Stimulated activated CD4-positive, alpha-beta T cell treated with anti-CD3 and anti-CD28 coated beads, TNF-alpha, amount 100 ng/mL, for 24 hours (primary cell): ENCODE measurements at regions not wholly inside any gene's neighbourhood (a gene's known extent, or its start where the extent isn't known, plus 50 kb on each side); places are given as distances from the start of the nearest gene placed in this dataset.
"Not testable (repeated sequence)": the region's sequence is repeated elsewhere in the genome, so short reads cannot be mapped to it uniquely, and the experiment has no call there.

Experiments used
- DNase-seq, 3 experiments: peaks; one replicate each; pipeline ENCODE4 v3.0.0-alpha.2; 2020; ENCODE audit warnings: low read depth in 3 of 3

DNA sequence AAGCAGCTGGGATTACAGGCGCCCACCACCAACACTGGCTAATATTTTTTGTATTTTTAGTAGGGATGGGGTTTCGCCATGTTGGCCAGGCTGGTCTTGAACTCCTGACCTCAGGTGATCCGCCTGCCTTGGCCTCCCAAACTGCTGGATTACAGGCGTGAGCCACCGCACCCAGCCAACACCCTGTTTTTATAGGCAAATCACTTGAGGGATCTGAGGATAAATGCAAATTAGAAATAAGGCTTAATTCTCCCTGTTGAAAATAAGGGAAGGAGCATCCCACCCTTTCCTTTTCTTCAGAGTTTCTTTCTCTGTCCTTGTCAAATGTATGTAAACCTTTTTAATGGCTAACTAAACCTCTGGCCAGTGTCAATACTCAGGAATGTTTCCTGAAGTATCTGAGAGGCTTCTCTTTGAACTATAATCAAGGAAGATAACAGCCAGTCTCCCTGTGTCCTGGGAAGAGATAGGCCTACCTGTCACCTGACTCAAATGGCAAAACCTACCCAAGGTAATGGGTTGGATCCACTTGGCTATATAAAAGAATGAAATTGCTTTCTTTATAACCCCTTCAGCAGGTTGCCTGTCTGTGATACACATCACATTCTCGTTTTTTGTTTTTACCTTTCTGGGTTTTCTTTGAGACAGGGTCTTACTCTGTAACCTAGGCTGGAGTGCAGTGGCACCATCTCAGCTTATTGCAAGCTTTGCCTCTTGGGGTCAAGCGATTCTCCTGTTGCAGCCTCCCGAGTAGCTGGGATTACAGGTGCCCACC, 64.5 kb upstream of the TNFAIP3 start:
- DNase-seq = no peak

DNA sequence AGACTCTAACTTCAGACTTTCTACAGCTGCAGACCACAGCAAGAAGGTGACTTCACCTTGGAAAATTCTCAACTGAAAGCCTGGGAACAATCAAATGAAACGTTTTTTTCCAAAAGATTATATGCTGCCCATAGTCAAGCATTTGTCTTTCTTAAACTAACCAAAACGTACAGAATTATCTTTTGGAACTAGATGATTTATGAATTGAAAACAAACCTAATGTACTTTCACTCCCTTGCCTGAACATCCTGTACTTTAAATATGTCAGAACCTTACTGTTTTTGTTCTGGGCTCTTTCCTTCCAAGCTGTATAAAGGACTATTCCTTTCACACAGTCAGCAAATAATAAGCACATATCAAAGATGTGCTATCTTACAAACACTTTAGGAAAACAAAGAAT, 62.4 kb upstream of the TNFAIP3 start:
- no peak for DNase-seq

DNA sequence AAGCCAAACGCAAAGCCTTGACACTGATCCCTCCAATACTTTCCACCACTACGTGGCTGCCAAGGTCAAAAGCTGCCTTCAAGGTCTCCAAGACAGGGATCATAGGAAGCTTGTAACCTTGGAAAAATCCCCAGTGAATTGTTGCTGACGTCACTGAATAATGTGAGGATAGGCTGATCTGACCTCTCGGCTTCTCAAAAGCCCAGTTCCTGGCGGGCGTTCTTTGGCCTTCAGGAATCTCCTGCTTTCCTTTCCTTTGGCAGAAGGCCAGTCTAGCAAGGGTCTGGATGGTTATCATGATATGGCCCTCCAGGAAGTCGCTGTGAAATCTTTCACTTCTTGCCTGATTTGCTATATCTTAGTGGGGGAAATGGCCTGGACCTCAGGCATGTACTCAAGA, 61.4 kb upstream of the TNFAIP3 start:
- DNase-seq = no peak

DNA sequence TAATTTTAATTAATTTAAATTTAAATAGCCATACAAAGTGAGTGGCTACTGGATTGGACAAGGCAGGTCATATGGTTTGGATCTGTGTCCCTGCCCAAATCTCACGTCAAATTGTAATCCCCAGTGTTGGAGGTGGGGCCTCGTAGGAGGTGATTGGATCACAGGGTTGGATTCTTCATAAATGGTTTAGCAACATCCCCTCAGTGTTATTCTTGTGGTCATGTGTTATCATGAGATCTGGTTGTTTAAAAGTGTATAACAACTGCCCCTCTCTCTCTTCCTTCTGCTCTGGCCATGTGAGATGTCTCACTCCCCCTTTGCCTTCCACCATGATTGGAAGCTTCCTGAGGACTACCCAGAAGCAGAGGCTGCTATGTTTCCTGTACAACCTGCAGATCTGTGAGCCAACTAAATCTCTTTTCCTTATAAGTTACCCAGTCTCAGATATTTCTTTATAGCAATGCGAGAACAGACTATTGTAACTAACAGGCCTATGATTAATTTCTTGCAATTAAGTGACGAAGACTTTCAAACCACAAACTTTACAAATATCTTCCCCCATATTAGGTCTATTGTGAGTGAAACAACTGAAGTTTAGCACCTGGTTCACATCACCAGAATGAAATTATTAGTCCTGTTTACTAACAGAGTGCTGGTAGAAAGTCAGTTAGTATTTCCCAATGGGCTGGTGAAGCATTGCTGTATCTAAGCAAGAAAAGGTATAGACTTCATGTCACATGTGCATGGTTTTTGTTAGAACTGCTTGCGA, 60.0 kb upstream of the TNFAIP3 start:
- no peak for DNase-seq

DNA sequence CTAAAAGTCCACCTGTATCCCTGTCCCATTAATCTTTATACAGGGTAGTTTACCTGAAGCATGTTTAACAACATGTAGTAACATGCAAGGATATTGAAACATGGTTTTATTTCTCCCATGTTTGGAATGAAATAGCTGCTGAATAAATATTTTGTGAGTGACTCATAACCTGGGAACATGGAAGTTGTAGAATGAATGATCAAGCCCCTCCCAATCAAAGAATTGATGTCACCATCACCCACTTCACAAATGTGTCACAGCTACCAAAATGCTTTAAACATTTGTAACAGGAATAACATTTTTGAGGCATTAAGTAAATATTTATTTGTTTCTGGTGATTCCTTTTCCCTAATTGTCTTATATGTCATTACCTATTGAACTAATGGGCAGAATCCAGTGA, 58.9 kb upstream of the TNFAIP3 start:
- DNase-seq = no peak

DNA sequence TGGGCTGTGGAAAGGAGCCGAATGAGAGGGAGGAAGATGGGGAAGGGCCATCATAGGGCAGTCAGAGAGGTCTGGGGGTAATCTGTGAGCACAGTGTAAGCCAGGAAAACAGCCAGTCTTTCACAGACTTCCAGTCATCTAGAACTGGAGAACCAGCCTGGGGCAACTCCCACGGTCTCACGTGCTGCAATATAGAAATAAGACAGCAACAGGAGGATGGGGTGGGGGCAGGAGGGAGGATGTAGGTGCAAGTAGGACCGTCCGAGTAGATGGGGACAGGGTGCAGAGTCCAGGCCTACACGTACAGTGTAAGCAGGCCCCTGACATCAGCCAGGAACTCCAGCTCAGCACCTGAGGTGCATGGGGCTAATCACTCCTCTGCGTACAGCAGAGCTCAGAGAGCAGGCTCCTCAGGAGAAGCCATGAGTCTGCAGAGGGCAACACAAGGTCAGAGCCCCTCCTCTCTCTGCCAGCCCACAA, 58.2 kb upstream of the TNFAIP3 start:
- DNase-seq = no peak

DNA sequence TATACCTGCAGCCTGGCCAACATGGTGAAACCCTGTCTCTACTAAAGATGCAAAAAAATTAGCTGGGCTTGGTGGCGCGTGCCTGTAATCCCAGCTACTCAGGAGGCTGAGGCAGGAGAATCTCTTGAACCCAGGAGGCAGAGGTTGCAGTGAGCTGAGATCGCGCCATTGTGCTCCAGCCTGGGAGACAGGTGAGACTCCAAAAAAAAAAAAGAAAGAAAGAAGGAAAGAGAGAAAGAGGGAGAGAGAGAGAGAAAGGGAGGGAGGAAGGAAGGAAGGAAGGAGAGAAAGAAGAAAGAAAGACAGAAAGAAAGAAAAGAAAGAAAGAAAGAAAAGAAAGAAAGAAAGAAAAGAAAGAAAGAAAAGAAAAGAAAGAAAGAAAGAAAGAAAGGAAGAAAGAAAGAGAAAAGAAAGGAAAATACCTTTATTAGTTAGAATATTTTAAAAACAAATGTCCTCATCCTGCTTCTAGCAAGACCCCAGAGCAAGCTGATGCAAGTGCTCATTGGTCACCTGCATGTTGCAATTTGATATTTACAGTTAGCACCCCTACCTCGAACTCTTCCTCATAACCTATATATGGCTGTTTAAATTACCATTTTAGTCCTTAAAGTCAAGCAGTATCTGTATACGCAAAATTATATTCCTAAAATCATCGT, 57.0 kb upstream of the TNFAIP3 start:
- not testable (repeated sequence) for DNase-seq

DNA sequence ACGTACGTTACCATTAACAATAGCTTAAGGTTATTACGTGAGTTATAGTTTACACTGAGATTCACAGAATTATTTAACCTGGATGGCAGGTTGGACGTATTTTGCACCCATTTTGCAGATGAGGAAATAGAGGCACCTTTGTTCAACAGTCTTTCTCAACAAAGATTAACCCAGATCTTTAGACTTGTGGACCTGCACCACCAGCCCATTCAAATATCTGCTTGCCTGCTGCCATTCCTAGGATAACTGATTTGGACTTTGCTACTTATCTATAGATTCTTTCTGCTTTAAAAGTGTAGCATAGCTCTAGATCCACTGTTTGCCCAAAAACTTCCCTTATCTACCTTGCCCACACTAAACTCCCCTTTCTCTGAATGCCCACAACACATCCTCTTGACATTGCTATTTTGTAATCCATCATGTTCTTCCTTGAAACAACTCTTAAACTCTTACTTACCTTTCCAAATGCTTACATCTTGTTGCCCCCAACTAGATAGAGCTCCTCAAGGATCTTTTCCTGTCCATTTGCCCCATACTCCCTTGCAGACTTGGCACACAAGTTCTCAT, 56.4 kb upstream of the TNFAIP3 start:
- DNase-seq = no peak

DNA sequence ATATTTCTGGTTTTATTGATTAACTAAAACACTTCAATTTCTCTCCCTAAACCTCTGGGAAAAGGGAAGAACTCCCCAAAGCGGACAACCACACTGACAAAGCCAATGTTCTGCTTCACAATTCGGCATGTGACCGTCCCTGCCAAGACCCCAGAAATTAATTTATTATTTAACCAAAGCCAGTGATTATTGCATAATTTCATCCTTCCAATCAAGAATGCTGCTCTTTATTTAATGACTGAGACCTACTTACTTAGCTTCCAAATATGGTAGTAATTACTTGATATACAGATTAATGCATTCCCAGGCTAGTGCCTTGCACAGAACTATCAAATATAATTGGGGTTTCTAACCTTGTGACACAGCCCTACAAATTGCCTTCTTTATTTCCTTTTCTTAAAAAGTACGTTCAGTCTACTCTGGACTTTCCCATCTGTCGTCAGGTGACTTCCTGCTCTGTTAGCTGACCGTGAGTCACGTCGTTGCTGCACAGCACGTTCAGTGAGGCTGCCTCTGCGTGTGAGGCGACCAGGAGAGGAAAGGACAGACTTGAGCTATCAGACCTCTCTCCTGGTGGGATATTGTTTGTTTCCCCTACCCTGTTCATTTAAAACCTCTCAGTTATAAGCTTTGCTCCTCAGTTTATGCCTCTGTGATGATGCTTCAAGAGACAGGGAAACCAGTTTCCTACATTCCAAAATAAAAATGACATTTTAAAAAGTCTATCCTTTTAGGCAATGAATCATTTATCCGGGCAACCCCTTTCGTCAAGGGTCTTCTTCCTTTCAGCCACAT, 55.7 kb upstream of the TNFAIP3 start:
- peak; percentile 54 to 77 (median 65) for DNase-seq

DNA sequence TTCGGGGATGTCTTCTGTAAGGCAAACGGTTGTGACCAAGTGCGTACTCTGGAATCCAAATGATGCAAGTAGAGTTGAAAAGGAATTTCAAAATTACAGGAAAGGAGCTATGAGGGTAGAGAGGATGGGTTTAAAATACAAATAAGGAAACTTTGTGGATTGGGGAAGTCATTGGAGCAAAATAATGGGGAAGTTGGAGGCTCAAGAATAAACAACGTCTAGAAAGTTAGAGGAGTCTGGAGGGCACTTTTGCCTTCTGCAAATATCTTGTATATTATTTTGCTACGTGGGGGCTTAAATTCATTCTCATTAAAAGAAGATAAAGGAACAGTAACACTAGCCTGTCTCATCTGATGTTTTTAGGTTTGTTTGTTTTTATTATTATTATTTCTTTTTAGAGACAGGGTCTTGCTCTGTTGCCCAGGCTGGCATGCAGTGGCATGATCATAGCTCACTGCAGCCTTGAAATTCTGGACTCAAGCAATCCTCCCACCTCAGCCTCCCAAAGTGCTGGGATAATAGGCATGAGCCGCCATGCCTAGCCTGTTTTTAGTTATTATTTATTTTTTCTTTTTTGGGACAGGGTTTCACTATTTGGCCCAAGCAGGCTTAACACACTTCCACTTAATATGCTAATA, 55.0 kb upstream of the TNFAIP3 start:
- no peak for DNase-seq

DNA sequence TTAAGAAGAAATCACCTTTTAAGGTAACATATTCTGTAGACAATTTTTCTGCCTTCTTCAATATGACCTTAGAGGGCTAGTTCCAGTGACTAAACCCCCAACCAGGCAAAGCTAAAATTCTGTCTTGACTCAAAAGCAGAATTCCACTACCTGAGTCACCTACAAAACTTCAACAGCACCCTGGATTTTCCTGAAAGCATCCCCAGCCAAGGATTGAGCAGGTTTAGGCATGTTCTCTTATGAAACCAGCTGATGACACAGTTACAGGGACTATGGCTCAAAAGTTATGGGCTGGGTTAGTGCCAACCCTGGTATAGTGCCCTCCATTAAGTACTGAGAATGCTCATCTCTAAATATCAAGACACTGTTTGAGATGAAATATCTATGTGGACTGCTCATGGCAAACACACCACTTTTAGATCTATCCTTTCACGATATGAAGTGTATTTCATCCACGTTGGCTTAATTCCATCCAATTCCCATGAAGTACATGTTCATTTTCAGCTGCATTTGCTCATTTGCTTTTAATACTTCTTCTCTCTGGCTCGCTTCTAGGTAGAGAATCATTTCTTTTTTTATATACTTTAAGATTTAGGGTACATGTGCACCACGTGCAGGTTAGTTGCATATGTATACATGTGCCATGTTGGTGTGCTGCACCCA, 53.6 kb upstream of the TNFAIP3 start:
- no peak for DNase-seq

DNA sequence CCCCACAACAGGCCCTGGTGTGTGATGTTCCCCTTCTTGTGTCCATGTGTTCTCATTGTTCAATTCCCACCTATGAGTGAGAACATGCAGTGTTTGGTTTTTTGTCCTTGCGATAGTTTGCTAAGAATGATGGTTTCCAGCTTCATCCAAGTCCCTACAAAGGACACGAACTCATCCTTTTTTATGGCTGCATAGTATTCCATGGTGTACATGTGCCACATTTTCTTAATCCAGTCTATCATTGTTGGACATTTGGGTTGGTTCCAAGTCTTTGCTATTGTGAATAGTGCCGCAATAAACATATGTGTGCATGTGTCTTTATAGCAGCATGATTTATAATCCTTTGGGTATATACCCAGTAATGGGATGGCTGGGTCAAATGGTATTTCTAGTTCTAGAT, 53.0 kb upstream of the TNFAIP3 start:
- not testable (repeated sequence) for DNase-seq

DNA sequence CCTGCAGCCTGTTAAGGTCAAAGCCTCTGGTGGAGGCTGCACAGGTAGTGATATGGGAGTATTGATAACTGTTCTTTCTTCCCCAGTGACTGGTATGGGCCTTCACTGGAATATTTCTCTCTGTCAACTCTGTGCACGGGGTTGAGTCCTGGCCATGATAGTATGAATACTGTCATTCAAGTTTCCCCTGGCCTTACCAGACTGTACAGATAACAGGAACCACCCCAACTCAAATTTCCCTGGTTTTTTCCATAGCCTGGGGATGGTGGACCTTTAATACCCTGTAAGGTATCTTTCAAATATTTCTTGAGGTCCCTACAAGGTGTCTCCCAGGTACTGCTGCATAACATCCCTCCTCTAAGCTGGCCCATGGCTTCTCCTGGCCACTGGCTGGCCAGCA, 51.4 kb upstream of the TNFAIP3 start:
- no peak for DNase-seq

DNA sequence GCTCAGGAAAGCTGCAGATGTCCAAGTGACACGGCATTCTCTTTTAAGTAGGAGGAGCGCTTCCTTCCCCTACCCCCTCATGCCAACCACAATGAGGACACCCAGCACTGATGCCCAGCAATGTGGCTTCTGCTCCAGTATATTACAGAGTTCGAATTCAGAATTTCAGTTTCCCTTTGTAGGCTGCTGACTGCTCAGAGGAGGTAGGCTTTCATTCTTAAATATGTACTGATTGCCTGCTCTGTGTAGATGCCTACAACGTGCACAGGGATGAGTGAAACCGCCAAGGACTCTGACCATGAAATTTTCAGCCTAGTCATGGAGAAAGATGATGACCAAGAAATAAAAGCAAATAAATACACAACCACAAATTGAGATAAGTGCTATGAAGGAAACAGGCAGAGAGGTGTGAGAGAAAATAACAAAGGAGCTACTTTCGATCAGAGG, 50.9 kb upstream of the TNFAIP3 start:
- DNase-seq = no peak

DNA sequence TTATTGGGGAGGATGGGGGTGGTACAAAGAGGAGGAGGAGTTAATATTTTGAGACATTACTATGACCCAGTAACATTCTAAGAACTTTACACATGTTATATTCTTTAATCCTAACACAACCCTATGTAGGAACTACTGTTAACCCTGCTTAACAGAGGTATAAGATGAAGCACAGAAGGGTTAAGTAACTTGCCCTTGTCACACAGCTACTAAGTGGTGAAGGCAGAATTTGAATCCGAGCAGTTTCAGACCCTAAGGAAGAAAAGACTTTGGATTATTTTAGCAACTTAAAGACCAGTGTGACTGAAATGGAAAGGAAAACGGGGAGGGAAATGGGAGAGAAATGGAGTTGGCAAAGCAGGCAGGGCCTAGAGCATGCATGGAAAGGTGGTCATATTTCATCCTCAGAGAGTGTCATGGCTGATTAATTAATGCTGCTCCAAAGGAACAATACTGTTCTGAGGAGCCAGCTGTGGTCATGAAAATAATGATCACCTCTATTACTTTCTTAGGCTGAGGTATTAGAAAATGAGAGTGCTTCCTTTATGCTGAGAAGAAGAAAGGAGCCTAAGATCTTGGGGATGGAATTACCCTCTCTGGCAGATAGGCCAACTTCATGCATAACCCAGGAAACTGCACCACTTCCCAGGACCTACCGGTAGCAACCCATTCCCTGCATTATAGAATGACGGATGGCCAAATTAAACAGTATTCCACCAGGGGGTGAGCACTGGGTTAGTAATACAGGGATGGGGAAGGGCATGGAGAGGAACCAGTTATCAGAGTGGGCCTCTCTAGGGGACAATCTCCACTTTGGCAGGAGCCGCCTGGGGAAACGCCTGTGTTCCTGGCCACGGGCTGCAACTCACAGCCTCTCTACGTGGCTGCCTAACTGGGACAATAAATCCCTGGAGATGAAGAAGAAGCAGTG, 50.1 kb upstream of the TNFAIP3 start:
- no peak for DNase-seq
